ENCODE measurements at regions not wholly inside any gene's neighbourhood (a gene's known extent, or its start where the extent isn't known, plus 50 kb on each side); places are given as distances from the start of the nearest gene placed in this dataset.

GRCh38 chr4:137956256-137956655 lies 285.9 kb downstream of the SLC7A11 start:
- peaks cover 15% of the 10 kb centered on the region for H3F3A ChIP-seq (replicated peaks; ENCODE audit: insufficient read depth)
- no peak for DNase-seq
- H3K4me3 ChIP-seq (ENCODE audit: low read depth in 2 of 2, low read length in 1 of 2) = no peak overlapping the region
- H3K9ac ChIP-seq = no peak overlapping the region
- H3K9me2 ChIP-seq = no peaks in the 10 kb centered on the region
- H3K79me2 ChIP-seq (ENCODE audit: insufficient read depth) = no peaks in the 10 kb centered on the region
- ChIA-PET CTCF (no interaction called here), POLR2A (no interaction called here)
- no peaks in the 10 kb centered on the region for H3K9me3 ChIP-seq
- no peaks in the 10 kb centered on the region for H4K20me1 ChIP-seq (ENCODE audit: insufficient read depth)
- no peak overlapping the region for H3K27ac ChIP-seq (ENCODE audit: low read depth in 2 of 2, low read length in 1 of 2)
- no peaks in the 10 kb centered on the region for H3K36me3 ChIP-seq (replicated peaks in 1 of 2; ENCODE audit: control insufficient read depth in 1 of 2, insufficient read depth in 2 of 2, low read length in 1 of 2)
- 99% methylated on average over 2 of the region's 2 CpGs for WGBS (ENCODE audit: low lambda C conversion rate)
- peaks cover 4 to 9% of the 10 kb centered on the region in 2 experiments; a peak in 3 of 4 replicates for H3K4me1 ChIP-seq (ENCODE audit: control insufficient read depth in 1 of 2, insufficient read depth in 2 of 2, low read depth in 1 of 2, low read length in 1 of 2)
- TF ChIP-seq PBX3 (IDR thresholded peaks at IDR 0.05) = peak; percentile 47; the same call in 1 of the 2 replicates
- no peak for TF ChIP-seq TEAD4 (IDR thresholded peaks at IDR 0.05; ENCODE audit: borderline replicate concordance, insufficient read depth)
- no peak for TF ChIP-seq GATA2 (CRISPR knock-in tag; IDR thresholded peaks at IDR 0.05)
- TF ChIP-seq EP300 (IDR thresholded peaks at IDR 0.05; ENCODE audit: borderline replicate concordance in 1 of 2, low read depth in 1 of 2, low read length in 1 of 2) = peak in 1 of 2 experiments; percentile 24; a peak in 1 of 4 replicates
- TF ChIP-seq IRF3 (IDR thresholded peaks at IDR 0.05; ENCODE audit: low read depth, low read length) = no peak
- TF ChIP-seq JUND (IDR thresholded peaks at IDR 0.05) = 0 out of 2 replicates have a peak, but pooled peaks have one; percentile 15
- peak; percentile 46 for TF ChIP-seq TCF12 (IDR thresholded peaks at IDR 0.05)
- no peaks in the 10 kb centered on the region for H3K27me3 ChIP-seq (ENCODE audit: insufficient read depth)
- H2AFZ ChIP-seq (ENCODE audit: low read depth) = no peak overlapping the region
- H3K4me2 ChIP-seq = no peak overlapping the region

GRCh38 chr4:137955595-137955994 lies 286.6 kb downstream of the SLC7A11 start:
- no peak overlapping the region for H3K9ac ChIP-seq
- ChIA-PET CTCF (interaction anchor here (0.7 kb wide), 1 partner anchor 33 kb away, joined by 3 read pairs; no protein-coding TSS in a partner anchor), POLR2A (no interaction called here)
- peaks cover 10% of the 10 kb centered on the region for H3F3A ChIP-seq (replicated peaks; ENCODE audit: insufficient read depth)
- H3K4me3 ChIP-seq (ENCODE audit: low read depth in 2 of 2, low read length in 1 of 2) = no peak overlapping the region
- no peaks in the 10 kb centered on the region for H3K36me3 ChIP-seq (replicated peaks in 1 of 2; ENCODE audit: control insufficient read depth in 1 of 2, insufficient read depth in 2 of 2, low read length in 1 of 2)
- no peaks in the 10 kb centered on the region for H3K9me3 ChIP-seq
- H3K4me2 ChIP-seq = no peak overlapping the region
- H3K27ac ChIP-seq (ENCODE audit: low read depth in 2 of 2, low read length in 1 of 2) = no peak overlapping the region
- no peaks in the 10 kb centered on the region for H3K27me3 ChIP-seq (ENCODE audit: insufficient read depth)
- WGBS (ENCODE audit: low lambda C conversion rate) = 89% methylated on average over 1 of the region's 1 CpG
- H3K4me1 ChIP-seq (ENCODE audit: control insufficient read depth in 1 of 2, insufficient read depth in 2 of 2, low read depth in 1 of 2, low read length in 1 of 2) = peaks cover 0 to 9% of the 10 kb centered on the region in 2 experiments; a peak in 2 of 4 replicates
- DNase-seq = no peak
- no peaks in the 10 kb centered on the region for H4K20me1 ChIP-seq (ENCODE audit: insufficient read depth)
- H3K9me2 ChIP-seq = no peaks in the 10 kb centered on the region
- no peak for TF ChIP-seq SMC3 (IDR thresholded peaks at IDR 0.05; ENCODE audit: low read depth, low read length)
- TF ChIP-seq ZBTB33 (IDR thresholded peaks at IDR 0.05; ENCODE audit: borderline replicate concordance, low read depth) = no peak
- TF ChIP-seq USF2 (IDR thresholded peaks at IDR 0.05; ENCODE audit: borderline replicate concordance, low read depth, low read length) = no peak
- TF ChIP-seq GATA2 (CRISPR knock-in tag; IDR thresholded peaks at IDR 0.05) = no peak
- no peak for TF ChIP-seq NRF1 (IDR thresholded peaks at IDR 0.05; ENCODE audit: low read depth, low read length)
- TF ChIP-seq FOXM1 (IDR thresholded peaks at IDR 0.05; ENCODE audit: low read depth) = no peak
- no peak for TF ChIP-seq GABPA (IDR thresholded peaks at IDR 0.05; ENCODE audit: low read depth)
- no peaks in the 10 kb centered on the region for H3K79me2 ChIP-seq (ENCODE audit: insufficient read depth)
- no peak overlapping the region; the same call in 1 of the 2 replicates for H2AFZ ChIP-seq (ENCODE audit: low read depth)
